ENCODE measurements at regions not wholly inside any gene's neighbourhood (a gene's known extent, or its start where the extent isn't known, plus 50 kb on each side); places are given as distances from the start of the nearest gene placed in this dataset.

DNA sequence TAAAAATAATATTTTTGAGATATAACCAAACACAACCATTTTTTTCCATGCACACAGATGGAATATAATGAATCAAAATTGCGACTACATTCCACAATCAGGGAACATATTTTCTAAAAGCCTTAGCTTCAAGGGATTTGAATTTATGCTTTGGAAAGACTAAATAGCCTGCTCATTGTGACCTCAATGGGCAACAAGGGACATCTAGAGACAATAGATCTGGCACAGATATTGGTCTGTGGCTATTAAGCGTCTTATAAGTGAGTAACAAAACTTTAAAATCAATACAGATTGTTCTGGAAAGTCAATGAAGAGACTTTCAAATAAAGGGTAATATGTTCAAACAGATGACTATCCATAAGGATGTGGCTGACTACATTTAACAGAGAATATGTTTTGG lies 660.6 kb upstream of the ADGRL4 start:
- no peak for TF ChIP-seq CTCF (IDR thresholded peaks at IDR 0.05 in 8 of 11, conservative IDR thresholded peaks at IDR 0.05 in 3 of 11)
- TF ChIP-seq POLR2AphosphoS5 (IDR thresholded peaks at IDR 0.05) = no peak
- no peak for TF ChIP-seq POLR2A (IDR thresholded peaks at IDR 0.05)
